ENCODE measurements at regions not wholly inside any gene's neighbourhood (a gene's known extent, or its start where the extent isn't known, plus 50 kb on each side); places are given as distances from the start of the nearest gene placed in this dataset.
A peak's percentile ranks its signal among the peaks of the same experiment; 100 is the strongest.

- H3K9me3 ChIP-seq (replicated peaks in 1 of 2; ENCODE audit: control insufficient read depth in 1 of 2, insufficient read depth in 1 of 2, low read length in 2 of 2) = no peaks in the 10 kb centered on the region
- H3K27ac Mint-ChIP-seq = no peak overlapping the region
- no peak overlapping the region for H3K9ac ChIP-seq (ENCODE audit: insufficient read depth, low read length, poor library complexity, severe bottlenecking)
- peaks cover 0 to 8% of the 10 kb centered on the region in 2 donors for H3K4me1 ChIP-seq (ENCODE audit: control insufficient read depth in 1 of 2, insufficient read depth in 2 of 2, low read length in 2 of 2)
- no peaks in the 10 kb centered on the region for H4K20me1 ChIP-seq (ENCODE audit: insufficient read depth, low read length)
- H3K27ac ChIP-seq (ENCODE audit: low read depth in 1 of 2, low read length in 2 of 2) = no peak overlapping the region
- intact Hi-C loops (cut with micrococcal nuclease) = loop anchor here (5.0 to 10.0 kb wide), 3 partner anchors 575 to 667 kb away; no protein-coding TSS in a partner anchor
- peaks cover 2 to 13% (median 5%) of the 10 kb centered on the region in 7 donors for H3K9me3 Mint-ChIP-seq
- H3K79me2 ChIP-seq (ENCODE audit: insufficient read depth, low read length) = no peaks in the 10 kb centered on the region
- H3K36me3 Mint-ChIP-seq = no peaks in the 10 kb centered on the region
- TF ChIP-seq, protein P1, sequence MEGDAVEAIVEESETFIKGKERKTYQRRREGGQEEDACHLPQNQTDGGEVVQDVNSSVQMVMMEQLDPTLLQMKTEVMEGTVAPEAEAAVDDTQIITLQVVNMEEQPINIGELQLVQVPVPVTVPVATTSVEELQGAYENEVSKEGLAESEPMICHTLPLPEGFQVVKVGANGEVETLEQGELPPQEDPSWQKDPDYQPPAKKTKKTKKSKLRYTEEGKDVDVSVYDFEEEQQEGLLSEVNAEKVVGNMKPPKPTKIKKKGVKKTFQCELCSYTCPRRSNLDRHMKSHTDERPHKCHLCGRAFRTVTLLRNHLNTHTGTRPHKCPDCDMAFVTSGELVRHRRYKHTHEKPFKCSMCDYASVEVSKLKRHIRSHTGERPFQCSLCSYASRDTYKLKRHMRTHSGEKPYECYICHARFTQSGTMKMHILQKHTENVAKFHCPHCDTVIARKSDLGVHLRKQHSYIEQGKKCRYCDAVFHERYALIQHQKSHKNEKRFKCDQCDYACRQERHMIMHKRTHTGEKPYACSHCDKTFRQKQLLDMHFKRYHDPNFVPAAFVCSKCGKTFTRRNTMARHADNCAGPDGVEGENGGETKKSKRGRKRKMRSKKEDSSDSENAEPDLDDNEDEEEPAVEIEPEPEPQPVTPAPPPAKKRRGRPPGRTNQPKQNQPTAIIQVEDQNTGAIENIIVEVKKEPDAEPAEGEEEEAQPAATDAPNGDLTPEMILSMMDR (IDR thresholded peaks at IDR 0.05) = no peak
- no peaks in the 10 kb centered on the region for H3K36me3 ChIP-seq (replicated peaks in 1 of 2; ENCODE audit: control insufficient read depth in 1 of 2, insufficient read depth in 2 of 2, low read length in 2 of 2)
- no CpG with 5 or more reads among the region's 1 CpG for WGBS (ENCODE audit: insufficient coverage)
- H3K4me3 ChIP-seq (replicated peaks in 1 of 3; ENCODE audit: low read depth in 2 of 3, low read length in 3 of 3) = no peak overlapping the region
- DNase-seq = no peak
- H3K27me3 Mint-ChIP-seq (ENCODE audit: low read depth in 3 of 3) = peaks cover 0 to 1% (median 0%) of the 10 kb centered on the region in 3 donors
- H3K4me3 Mint-ChIP-seq = no peak overlapping the region
- H3K4me2 ChIP-seq (replicated peaks; ENCODE audit: extremely low read depth, low read length, poor library complexity, severe bottlenecking) = no peak overlapping the region
- peaks cover 4% of the 10 kb centered on the region for H3K4me1 Mint-ChIP-seq
- no peaks in the 10 kb centered on the region for H3K27me3 ChIP-seq (ENCODE audit: control insufficient read depth in 2 of 2, insufficient read depth in 2 of 2, low read length in 2 of 2)
- no peak overlapping the region for H2AFZ ChIP-seq (ENCODE audit: insufficient read depth, low read depth, low read length, poor library complexity, severe bottlenecking)
These were observed 170.4 kb upstream of the TANK start for GRCh38 chr2:160989778-160990177.

DNA sequence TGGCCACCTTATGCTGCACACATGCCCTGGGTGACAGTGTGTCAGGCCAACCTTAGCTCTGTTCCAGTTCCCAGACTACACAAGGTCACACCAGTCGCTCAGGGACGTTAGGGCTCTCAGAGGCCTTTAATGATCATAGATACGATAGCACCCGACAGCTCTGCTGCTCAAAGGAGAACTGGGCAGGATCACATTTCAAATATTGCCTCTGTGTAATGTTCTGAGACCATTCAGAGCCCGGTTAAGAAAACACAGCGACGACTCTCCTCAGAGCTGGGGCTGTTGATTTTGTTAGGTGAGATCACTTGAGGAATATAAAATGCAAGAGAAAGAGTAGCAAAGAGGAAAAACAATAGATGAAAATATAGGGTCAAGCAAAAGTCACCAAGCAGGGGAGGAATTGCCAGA is 166.6 kb upstream of the TANK start:
- H3K9me3 ChIP-seq (replicated peaks in 1 of 2; ENCODE audit: control insufficient read depth in 1 of 2, insufficient read depth in 1 of 2, low read length in 2 of 2) = no peaks in the 10 kb centered on the region
- peak overlapping the region in 2 of 7 donors; percentile 7 to 83 for H3K27ac Mint-ChIP-seq
- H3K36me3 ChIP-seq (replicated peaks in 1 of 2; ENCODE audit: control insufficient read depth in 1 of 2, insufficient read depth in 2 of 2, low read length in 2 of 2) = no peaks in the 10 kb centered on the region
- no peaks in the 10 kb centered on the region for H3K36me3 Mint-ChIP-seq
- no peak overlapping the region for H3K27ac ChIP-seq (ENCODE audit: low read depth in 1 of 2, low read length in 2 of 2)
- H3K27me3 Mint-ChIP-seq (ENCODE audit: low read depth in 3 of 3) = peaks cover 0 to 4% (median 0%) of the 10 kb centered on the region in 3 donors
- no peak overlapping the region for H3K9ac ChIP-seq (ENCODE audit: insufficient read depth, low read length, poor library complexity, severe bottlenecking)
- no peak overlapping the region for H2AFZ ChIP-seq (ENCODE audit: insufficient read depth, low read depth, low read length, poor library complexity, severe bottlenecking)
- peaks cover 4% of the 10 kb centered on the region for H3K4me1 Mint-ChIP-seq
- peaks cover 0 to 3% (median 0%) of the 10 kb centered on the region in 7 donors for H3K9me3 Mint-ChIP-seq
- no peaks in the 10 kb centered on the region for H3K27me3 ChIP-seq (ENCODE audit: control insufficient read depth in 2 of 2, insufficient read depth in 2 of 2, low read length in 2 of 2)
- H3K4me2 ChIP-seq (replicated peaks; ENCODE audit: extremely low read depth, low read length, poor library complexity, severe bottlenecking) = no peak overlapping the region
- H4K20me1 ChIP-seq (ENCODE audit: insufficient read depth, low read length) = no peaks in the 10 kb centered on the region
- H3K4me3 Mint-ChIP-seq = no peak overlapping the region
- intact Hi-C loops (cut with micrococcal nuclease) = loop anchor here (5.0 to 10.0 kb wide), 3 partner anchors 579 to 671 kb away; no protein-coding TSS in a partner anchor
- WGBS (ENCODE audit: insufficient coverage) = 96% methylated on average over 4 of the region's 7 CpGs
- peaks cover 0 to 8% of the 10 kb centered on the region in 2 donors for H3K4me1 ChIP-seq (ENCODE audit: control insufficient read depth in 1 of 2, insufficient read depth in 2 of 2, low read length in 2 of 2)
- DNase-seq = no peak
- H3K79me2 ChIP-seq (ENCODE audit: insufficient read depth, low read length) = no peaks in the 10 kb centered on the region
- TF ChIP-seq, protein P1 (IDR thresholded peaks at IDR 0.05) = no peak
- no peak overlapping the region for H3K4me3 ChIP-seq (replicated peaks in 1 of 3; ENCODE audit: low read depth in 2 of 3, low read length in 3 of 3)

Data from CD14-positive monocyte (primary cell).